ENCODE measurements at regions not wholly inside any gene's neighbourhood (a gene's known extent, or its start where the extent isn't known, plus 50 kb on each side); places are given as distances from the start of the nearest gene placed in this dataset.

- Histone ChIP-seq H3K27ac (ENCODE audit: low read depth in 1 of 2, low read length in 2 of 2) (no peak overlapping the region), H3K4me1 (ENCODE audit: control insufficient read depth in 1 of 2, insufficient read depth in 2 of 2, low read length in 2 of 2) (no peaks in the 10 kb centered on the region), H2AFZ (ENCODE audit: insufficient read depth, low read depth, low read length, poor library complexity, severe bottlenecking) (no peak overlapping the region), H3K79me2 (ENCODE audit: insufficient read depth, low read length) (no peaks in the 10 kb centered on the region), H4K20me1 (ENCODE audit: insufficient read depth, low read length) (no peaks in the 10 kb centered on the region), H3K27me3 (ENCODE audit: control insufficient read depth in 2 of 2, insufficient read depth in 2 of 2, low read length in 2 of 2) (no peaks in the 10 kb centered on the region), H3K4me3 (replicated peaks in 1 of 3; ENCODE audit: low read depth in 2 of 3, low read length in 3 of 3) (no peak overlapping the region), H3K36me3 (replicated peaks in 1 of 2; ENCODE audit: control insufficient read depth in 1 of 2, insufficient read depth in 2 of 2, low read length in 2 of 2) (no peaks in the 10 kb centered on the region), H3K4me2 (replicated peaks; ENCODE audit: extremely low read depth, low read length, poor library complexity, severe bottlenecking) (no peak overlapping the region), H3K9me3 (replicated peaks in 1 of 2; ENCODE audit: control insufficient read depth in 1 of 2, insufficient read depth in 1 of 2, low read length in 2 of 2) (no peaks in the 10 kb centered on the region), H3K9ac (ENCODE audit: insufficient read depth, low read length, poor library complexity, severe bottlenecking) (no peak overlapping the region)
- no peak for DNase-seq
- H3K27me3 Mint-ChIP-seq (ENCODE audit: low read depth in 3 of 3): no peaks in the 10 kb centered on the region
- H3K4me1 Mint-ChIP-seq: no peaks in the 10 kb centered on the region
- TF ChIP-seq CTCF (IDR thresholded peaks at IDR 0.05): no peak
- H3K4me3 Mint-ChIP-seq: no peak overlapping the region
- WGBS (ENCODE audit: insufficient coverage): no CpG with 5 or more reads among the region's 3 CpGs
- no peak overlapping the region for H3K27ac Mint-ChIP-seq
- intact Hi-C loops (cut with micrococcal nuclease): no loop called here
- H3K36me3 Mint-ChIP-seq: no peaks in the 10 kb centered on the region
- H3K9me3 Mint-ChIP-seq: no peaks in the 10 kb centered on the region
Measured at GRCh38 chr13:72074663-72075062, 207.7 kb upstream of the DACH1 start.

GRCh38 chr13:72072261-72072660 lies 205.3 kb upstream of the DACH1 start:
- H3K9me3 Mint-ChIP-seq: peaks cover 0 to 3% (median 2%) of the 10 kb centered on the region in 7 donors
- H3K4me1 Mint-ChIP-seq: no peaks in the 10 kb centered on the region
- no peaks in the 10 kb centered on the region for H3K9me3 ChIP-seq (replicated peaks in 1 of 2; ENCODE audit: control insufficient read depth in 1 of 2, insufficient read depth in 1 of 2, low read length in 2 of 2)
- no peak for TF ChIP-seq CTCF (IDR thresholded peaks at IDR 0.05)
- no peaks in the 10 kb centered on the region for H3K36me3 Mint-ChIP-seq
- intact Hi-C loops (cut with micrococcal nuclease): no loop called here
- H3K4me2 ChIP-seq (replicated peaks; ENCODE audit: extremely low read depth, low read length, poor library complexity, severe bottlenecking): no peak overlapping the region
- no peaks in the 10 kb centered on the region for H3K27me3 Mint-ChIP-seq (ENCODE audit: low read depth in 3 of 3)
- no peak overlapping the region for H3K27ac ChIP-seq (ENCODE audit: low read depth in 1 of 2, low read length in 2 of 2)
- no peaks in the 10 kb centered on the region for H3K27me3 ChIP-seq (ENCODE audit: control insufficient read depth in 2 of 2, insufficient read depth in 2 of 2, low read length in 2 of 2)
- no peak overlapping the region for H3K4me3 ChIP-seq (replicated peaks in 1 of 3; ENCODE audit: low read depth in 2 of 3, low read length in 3 of 3)
- no peak overlapping the region for H3K9ac ChIP-seq (ENCODE audit: insufficient read depth, low read length, poor library complexity, severe bottlenecking)
- no peak overlapping the region for H2AFZ ChIP-seq (ENCODE audit: insufficient read depth, low read depth, low read length, poor library complexity, severe bottlenecking)
- H3K36me3 ChIP-seq (replicated peaks in 1 of 2; ENCODE audit: control insufficient read depth in 1 of 2, insufficient read depth in 2 of 2, low read length in 2 of 2): no peaks in the 10 kb centered on the region
- no peaks in the 10 kb centered on the region for H4K20me1 ChIP-seq (ENCODE audit: insufficient read depth, low read length)
- no CpG with 5 or more reads among the region's 2 CpGs for WGBS (ENCODE audit: insufficient coverage)
- no peaks in the 10 kb centered on the region for H3K79me2 ChIP-seq (ENCODE audit: insufficient read depth, low read length)
- H3K27ac Mint-ChIP-seq: no peak overlapping the region
- no peak for DNase-seq
- no peak overlapping the region for H3K4me3 Mint-ChIP-seq
- no peaks in the 10 kb centered on the region for H3K4me1 ChIP-seq (ENCODE audit: control insufficient read depth in 1 of 2, insufficient read depth in 2 of 2, low read length in 2 of 2)

Data from CD14-positive monocyte (primary cell).